Stimulated activated CD4-positive, alpha-beta T cell treated with anti-CD3 and anti-CD28 coated beads, Interleukin-1b, Interleukin-23, amount 100 ng/mL, for 24 hours (primary cell): ENCODE measurements at regions not wholly inside any gene's neighbourhood (a gene's known extent, or its start where the extent isn't known, plus 50 kb on each side); places are given as distances from the start of the nearest gene placed in this dataset.

ENCODE experiments used
- DNase-seq, 4 experiments: peaks; one replicate each; pipeline ENCODE4 v3.0.0-alpha.2; 2020; ENCODE audit warnings: low read depth in 4 of 4, low spot score in 1 of 4

GRCh38 chr3:174640932-174641331 is 218.2 kb upstream of the NAALADL2 start:
- no peak for DNase-seq

DNA sequence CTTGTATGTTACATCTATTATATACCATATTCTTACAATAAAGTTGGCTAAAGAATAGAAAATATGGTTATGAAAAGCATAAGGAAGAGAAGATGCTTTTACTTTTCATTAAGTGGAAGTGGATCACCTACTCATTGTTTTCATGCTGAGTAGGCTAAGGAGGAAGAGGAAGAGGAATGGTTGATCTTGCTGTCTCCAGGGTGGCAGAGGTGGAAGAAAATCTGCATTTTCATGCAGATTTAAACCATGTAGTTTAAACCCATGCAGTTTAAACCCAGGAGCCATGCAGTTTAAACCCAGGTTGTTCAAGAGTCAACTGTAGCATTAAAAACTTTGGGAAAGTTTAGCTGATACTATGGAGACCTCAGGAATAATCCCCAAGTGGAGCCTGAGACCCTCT is 214.8 kb upstream of the NAALADL2 start:
- DNase-seq, result no peak

- no peak for DNase-seq
Observed at GRCh38 chr3:174651951-174652350, 207.2 kb upstream of the NAALADL2 start.

DNA sequence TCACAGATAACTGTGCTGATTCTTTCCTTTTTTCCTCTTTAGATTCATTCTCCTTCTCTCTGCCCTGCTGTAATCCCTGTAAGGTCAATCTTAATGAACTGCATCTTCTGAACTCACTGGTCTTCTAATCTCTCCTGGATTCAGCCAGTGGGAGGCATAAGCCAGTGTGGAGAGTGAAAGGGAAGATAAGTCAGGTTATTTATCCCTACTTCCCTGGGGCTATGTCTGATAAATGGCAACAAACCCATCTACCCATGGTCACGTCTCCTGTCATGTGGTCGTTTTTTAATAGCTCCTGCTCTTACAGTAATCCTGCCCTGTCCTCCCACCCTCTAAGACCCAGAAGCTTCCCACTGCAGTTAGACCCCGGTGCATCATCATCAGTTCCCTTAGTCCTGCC is 199.6 kb upstream of the NAALADL2 start:
- DNase-seq, result no peak

DNA sequence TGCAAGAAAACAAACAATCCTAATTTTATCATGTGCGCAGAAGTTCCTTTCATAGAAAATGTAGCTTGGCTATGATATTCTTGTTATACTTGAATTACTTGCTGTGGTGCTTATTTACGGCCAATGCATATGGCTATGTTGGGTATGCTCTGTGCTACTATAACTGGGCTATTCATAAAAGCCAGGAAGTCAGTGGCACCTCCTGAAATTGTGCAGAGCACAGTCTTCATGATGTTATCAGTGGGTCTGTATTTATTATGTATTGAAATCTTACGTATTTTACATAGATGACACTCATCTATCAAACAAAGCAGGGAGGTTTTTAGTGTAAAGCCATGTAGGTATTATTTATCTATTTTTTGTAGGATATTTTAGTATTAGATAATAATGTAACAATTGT is 196.5 kb upstream of the NAALADL2 start:
- DNase-seq, result no peak

GRCh38 chr3:174667386-174667785 is 191.7 kb upstream of the NAALADL2 start:
- no peak for DNase-seq

- DNase-seq, result no peak
Observed at GRCh38 chr3:174675406-174675805, 183.7 kb upstream of the NAALADL2 start.

DNA sequence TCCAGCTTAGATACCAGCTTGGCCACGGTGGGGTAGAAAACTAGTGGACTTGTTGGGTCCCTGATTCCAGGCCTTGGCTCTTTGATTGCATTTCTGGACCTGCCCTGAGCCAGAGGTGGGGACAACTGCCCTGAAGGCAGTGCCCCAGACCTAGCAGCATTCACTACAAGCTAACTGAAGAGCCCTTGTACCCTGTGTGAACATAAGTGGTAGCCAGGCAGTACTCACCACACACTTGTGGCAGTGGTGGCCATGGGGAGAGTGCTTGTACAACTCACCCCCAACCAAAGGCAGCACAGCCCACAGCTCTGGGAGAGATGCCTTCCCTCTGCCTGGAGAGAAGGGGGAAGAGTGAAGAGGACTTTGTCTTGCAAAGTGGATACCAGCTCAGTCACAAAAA is 177.3 kb upstream of the NAALADL2 start:
- DNase-seq, result no peak

DNA sequence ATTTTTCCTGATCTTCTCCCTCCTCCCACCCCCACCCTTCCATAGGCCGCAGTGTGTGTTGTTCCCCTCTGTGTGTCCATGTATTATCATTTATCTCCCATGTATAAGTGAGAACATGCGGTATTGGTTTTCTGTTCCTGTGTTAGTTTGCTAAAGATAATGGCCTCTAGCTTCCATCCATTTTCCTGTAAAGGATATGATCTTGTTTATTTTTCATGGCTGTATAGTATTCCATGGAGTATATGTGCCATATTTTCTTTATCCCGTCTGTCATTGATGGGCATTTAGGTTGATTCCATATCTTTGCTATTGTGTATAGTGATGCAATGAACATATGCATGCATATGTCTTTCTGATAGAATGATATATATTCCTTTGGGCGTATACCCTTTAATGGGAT is 173.3 kb upstream of the NAALADL2 start:
- DNase-seq, result no peak

- DNase-seq, result no peak
Observed at GRCh38 chr3:174697310-174697709, 161.8 kb upstream of the NAALADL2 start.

GRCh38 chr3:174700736-174701135 is 158.4 kb upstream of the NAALADL2 start:
- DNase-seq, result no peak

DNA sequence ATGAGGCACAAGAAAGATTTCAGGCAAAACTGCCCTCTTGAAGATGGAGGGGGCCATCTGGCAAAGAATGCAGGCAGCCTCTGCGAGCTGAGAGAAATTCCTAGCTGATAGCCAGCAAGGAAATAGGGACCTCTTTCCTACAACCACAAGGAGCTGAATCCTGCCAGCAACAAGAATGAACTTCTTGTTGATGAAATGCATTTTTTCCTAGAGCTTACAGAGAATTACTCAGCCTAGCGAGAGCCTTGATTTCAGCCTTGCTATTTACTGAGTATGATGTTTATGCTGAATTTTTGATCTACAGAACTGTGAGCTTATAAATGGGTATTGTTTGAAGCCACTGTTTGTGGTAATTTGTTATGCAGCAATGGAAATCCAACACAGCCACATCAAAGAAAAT is 148.5 kb upstream of the NAALADL2 start:
- DNase-seq, result no peak

DNA sequence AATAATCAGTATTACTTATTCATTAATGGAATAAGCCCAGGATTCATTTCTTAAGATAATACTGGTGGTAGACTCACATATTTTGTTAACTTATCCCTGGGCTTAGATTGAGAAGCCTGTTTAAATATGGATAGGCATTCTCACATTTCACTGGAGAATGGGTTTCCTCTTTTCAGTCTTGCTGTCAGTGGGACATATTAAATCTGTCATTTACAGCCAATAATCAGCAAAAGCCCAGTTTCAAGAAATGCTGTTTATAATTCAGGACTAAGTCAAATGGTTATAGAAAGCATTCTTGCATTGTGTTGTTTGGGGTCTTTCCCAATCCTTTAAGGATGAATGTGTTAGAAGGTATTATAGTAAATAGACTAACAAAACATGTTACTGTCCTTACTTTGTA is 143.7 kb upstream of the NAALADL2 start:
- DNase-seq, result no peak

DNA sequence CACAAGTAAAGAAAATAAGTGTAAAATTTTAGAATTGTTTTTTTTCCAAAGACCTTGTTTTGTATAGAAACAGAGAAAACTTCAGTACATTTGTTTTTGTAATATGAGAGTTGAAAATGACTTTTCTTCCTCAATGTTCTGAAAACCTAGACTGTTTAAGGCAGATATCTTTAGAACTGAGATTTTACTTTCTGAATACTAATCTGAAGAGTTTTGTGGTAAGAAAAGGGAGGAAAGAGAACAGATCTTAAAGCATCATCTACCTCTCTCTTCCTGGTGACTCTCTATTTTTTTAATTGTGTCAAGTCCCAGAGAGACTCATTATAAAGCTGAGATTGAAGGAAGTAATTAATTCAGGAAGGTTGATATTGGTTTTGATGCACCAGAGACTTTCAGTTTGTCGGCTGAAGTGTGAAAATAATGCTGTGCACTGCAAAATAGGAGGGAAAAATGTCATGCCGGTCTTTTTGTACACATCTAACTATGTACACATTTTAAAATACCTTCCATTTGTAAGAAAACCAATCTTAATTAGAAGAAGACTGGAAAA is 142.1 kb upstream of the NAALADL2 start:
- DNase-seq, result no peak

GRCh38 chr3:174720717-174721116 is 138.4 kb upstream of the NAALADL2 start:
- no peak for DNase-seq

GRCh38 chr3:174725303-174725702 is 133.8 kb upstream of the NAALADL2 start:
- DNase-seq, result no peak

DNA sequence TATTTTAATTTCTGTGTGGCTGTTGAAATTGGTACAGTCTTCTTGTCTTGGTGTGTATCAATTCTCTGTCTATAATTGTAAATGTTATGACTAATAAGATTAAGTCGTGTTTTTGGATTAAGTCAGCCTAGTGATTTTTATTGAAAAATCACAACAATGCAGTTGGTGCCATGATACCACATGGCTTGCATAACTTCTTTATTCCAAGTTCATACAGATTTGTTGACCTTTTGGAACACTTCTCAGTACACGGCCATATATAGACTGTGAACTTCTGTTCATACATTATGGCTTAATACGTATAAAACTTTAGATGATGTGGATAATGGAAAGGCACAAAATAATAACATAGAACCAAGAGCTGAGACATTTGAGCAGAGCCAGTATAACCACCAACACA is 121.2 kb upstream of the NAALADL2 start:
- DNase-seq, result no peak

DNA sequence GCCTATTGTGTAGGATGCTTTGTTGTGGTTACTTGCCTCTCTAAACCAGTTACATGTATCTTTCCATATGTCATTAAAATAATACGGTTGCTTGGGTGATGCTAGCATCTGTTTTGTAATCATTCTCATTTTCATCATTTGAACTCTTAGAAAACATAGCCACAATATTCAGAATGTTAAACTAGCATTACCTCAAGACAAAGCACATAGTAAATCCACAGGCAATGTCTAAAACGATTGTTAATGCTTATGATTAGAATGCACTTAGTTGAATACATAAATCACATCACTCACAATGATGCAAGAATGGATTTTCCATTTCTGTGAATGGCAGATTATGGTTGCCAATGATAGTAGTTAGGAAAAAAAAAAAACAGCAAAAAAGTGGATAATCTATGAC is 110.0 kb upstream of the NAALADL2 start:
- DNase-seq, result no peak

DNA sequence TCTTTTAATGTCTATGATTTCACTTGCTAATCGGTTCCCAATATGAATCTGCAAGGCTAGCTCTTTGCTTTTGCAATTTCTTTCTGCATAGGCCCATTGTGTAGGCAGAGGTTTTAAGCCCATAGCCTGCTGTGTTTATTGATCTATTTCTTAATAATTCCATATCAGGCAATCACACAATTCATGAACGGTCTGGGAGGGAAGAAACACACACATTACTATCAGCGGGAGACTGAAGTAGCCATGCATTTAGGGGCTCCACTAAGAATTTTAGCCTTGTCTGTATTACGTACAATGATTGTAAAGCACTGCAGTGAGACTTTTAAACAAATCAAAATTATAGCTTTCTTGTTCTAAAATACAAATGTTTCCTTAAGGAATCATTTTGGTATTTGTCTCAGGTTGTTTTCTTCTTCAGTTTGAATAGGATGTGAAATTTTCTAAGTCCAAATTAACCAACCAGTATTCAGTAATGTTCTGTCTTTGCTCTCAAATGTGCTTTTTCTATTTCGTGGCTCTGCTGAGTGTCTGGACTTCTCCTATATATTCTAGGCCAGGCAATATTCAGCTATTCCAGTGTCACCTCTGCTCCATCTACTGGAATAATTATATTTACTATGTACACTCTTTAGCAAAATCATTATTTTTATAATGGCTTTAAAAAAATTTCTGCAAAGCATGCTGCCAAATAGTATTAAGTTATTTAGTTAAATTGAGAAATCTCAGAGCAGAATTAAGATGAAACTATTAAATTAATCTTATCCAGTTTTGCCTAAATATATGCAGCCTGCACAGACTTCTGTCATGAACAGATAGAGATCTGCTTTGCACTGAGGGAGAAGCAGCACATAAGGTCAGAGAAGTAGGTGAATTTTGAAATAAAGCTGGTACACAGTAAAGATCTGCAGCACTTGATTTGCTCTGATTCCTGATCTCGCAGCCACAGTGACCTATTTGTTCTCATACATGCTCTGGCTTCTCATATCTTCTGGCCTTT is 103.0 kb upstream of the NAALADL2 start:
- no peak for DNase-seq

GRCh38 chr3:174758943-174759342 is 100.2 kb upstream of the NAALADL2 start:
- no peak for DNase-seq

- DNase-seq, result no peak
Observed at GRCh38 chr3:174767406-174767805, 91.7 kb upstream of the NAALADL2 start.

GRCh38 chr3:174767853-174768382 is 91.2 kb upstream of the NAALADL2 start:
- DNase-seq, result no peak
